ENCODE measurements at regions not wholly inside any gene's neighbourhood (a gene's known extent, or its start where the extent isn't known, plus 50 kb on each side); places are given as distances from the start of the nearest gene placed in this dataset.

- TF ChIP-seq NFIC (IDR thresholded peaks at IDR 0.05; ENCODE audit: low read depth, low read length) (no peak), ZBTB33 (IDR thresholded peaks at IDR 0.05) (no peak)
These were observed 125.9 kb upstream of the ESRRG start (continued) for GRCh38 chr1:216849146-216849545.

DNA sequence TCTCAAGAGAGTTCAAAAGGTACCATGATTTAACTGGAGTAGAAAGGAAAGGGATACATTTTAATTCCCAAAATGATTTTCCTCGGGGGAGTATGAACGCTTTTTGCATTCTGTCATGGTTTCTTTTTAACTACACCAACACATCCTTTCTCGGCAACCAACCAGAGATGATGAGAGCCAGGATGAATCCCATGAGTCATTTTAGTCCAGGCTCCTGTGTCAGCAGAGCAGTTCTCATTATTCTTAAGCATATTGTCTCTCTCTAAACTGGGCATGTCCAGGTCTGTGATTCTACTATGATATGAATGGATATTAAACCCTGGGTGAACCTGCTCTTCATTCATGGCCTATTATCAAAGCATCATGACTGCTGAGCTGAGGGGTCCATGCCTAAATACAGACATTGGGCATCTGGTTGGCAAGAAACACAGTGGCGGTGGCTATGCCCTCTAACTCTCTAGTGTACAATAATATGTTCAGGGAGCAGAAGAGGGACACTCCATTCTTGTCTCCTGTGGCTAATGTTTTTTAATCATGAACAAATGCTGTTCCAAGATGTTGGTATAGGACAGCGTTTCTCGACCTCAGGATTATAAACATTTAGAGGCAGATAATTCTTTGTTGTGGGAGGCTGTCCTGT is 124.3 kb upstream of the ESRRG start:
- Histone ChIP-seq H3K36me3 (ENCODE audit: control insufficient read depth in 2 of 2, insufficient read depth in 2 of 2, low read length in 1 of 2) (no peaks in the 10 kb centered on the region), H3K27me3 (replicated peaks in 1 of 2; ENCODE audit: control insufficient read depth in 2 of 2, insufficient read depth in 2 of 2, low read length in 1 of 2) (no peaks in the 10 kb centered on the region), H3K4me2 (ENCODE audit: control insufficient read depth, insufficient read depth) (no peak overlapping the region), H4K20me1 (ENCODE audit: control insufficient read depth, insufficient read depth) (no peaks in the 10 kb centered on the region), H3K9me3 (replicated peaks; ENCODE audit: control insufficient read depth, insufficient read depth, low read length) (no peaks in the 10 kb centered on the region), H2AFZ (ENCODE audit: control insufficient read depth, low read depth, low read length) (no peak overlapping the region), H3K4me1 (ENCODE audit: control insufficient read depth, insufficient read depth, low read length) (no peaks in the 10 kb centered on the region), H3K79me2 (ENCODE audit: control insufficient read depth, insufficient read depth, low read length) (no peaks in the 10 kb centered on the region), H3K9ac (ENCODE audit: control insufficient read depth, insufficient read depth, low read length) (no peak overlapping the region), H3K27ac (ENCODE audit: control insufficient read depth, insufficient read depth) (no peak overlapping the region), H3K4me3 (no peak overlapping the region)
- 6% methylated on average over 6 of the region's 6 CpGs for WGBS (ENCODE audit: insufficient coverage, insufficient replicate concordance, low lambda C conversion rate, missing lambda C conversion rate)
- DNase-seq (ENCODE audit: low read depth, low spot score) (no peak), ATAC-seq (no peak), FAIRE-seq (no peak)
- no TSS peak for BruUV-seq (replicated peaks)
- RAD21 ChIA-PET (ENCODE audit: unreplicated experiment): no interaction called here
- SMC1A ChIA-PET (ENCODE audit: uncharacterized antibody, unreplicated experiment): no interaction called here
- intact Hi-C loops (cut with micrococcal nuclease; ENCODE audit: unreplicated experiment): no loop called here
- CTCF ChIA-PET: no interaction called here
- POLR2A ChIA-PET: no interaction called here
- in situ Hi-C loops (cut with MboI): no loop called here
- no peak for TF ChIP-seq POU2F2 (IDR thresholded peaks at IDR 0.05; ENCODE audit: borderline replicate concordance, low read depth, low read length)
- no peak for TF ChIP-seq IRF4 (IDR thresholded peaks at IDR 0.05; ENCODE audit: low read depth, low read length)
- TF ChIP-seq DPF2 (IDR thresholded peaks at IDR 0.05): no peak
- TF ChIP-seq, protein P1, sequence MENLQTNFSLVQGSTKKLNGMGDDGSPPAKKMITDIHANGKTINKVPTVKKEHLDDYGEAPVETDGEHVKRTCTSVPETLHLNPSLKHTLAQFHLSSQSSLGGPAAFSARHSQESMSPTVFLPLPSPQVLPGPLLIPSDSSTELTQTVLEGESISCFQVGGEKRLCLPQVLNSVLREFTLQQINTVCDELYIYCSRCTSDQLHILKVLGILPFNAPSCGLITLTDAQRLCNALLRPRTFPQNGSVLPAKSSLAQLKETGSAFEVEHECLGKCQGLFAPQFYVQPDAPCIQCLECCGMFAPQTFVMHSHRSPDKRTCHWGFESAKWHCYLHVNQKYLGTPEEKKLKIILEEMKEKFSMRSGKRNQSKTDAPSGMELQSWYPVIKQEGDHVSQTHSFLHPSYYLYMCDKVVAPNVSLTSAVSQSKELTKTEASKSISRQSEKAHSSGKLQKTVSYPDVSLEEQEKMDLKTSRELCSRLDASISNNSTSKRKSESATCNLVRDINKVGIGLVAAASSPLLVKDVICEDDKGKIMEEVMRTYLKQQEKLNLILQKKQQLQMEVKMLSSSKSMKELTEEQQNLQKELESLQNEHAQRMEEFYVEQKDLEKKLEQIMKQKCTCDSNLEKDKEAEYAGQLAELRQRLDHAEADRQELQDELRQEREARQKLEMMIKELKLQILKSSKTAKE (IDR thresholded peaks at IDR 0.05; ENCODE audit: low read depth, poor library complexity, severe bottlenecking): no peak
- no peak for TF ChIP-seq ASH2L (IDR thresholded peaks at IDR 0.05; ENCODE audit: borderline replicate concordance, low read depth)
- TF ChIP-seq PML (IDR thresholded peaks at IDR 0.05; ENCODE audit: low read length): no peak
- no peak for TF ChIP-seq KAT2A (conservative IDR thresholded peaks at IDR 0.05; ENCODE audit: control insufficient read depth, low read depth, low read length)
- no peak for TF ChIP-seq ESRRA (IDR thresholded peaks at IDR 0.05; ENCODE audit: low read length)
- TF ChIP-seq WRNIP1 (IDR thresholded peaks at IDR 0.05; ENCODE audit: borderline replicate concordance, low read depth, low read length): no peak
- no peak for TF ChIP-seq MEF2A (IDR thresholded peaks at IDR 0.05; ENCODE audit: insufficient read depth, low read depth, low read length)
- TF ChIP-seq, protein P2, sequence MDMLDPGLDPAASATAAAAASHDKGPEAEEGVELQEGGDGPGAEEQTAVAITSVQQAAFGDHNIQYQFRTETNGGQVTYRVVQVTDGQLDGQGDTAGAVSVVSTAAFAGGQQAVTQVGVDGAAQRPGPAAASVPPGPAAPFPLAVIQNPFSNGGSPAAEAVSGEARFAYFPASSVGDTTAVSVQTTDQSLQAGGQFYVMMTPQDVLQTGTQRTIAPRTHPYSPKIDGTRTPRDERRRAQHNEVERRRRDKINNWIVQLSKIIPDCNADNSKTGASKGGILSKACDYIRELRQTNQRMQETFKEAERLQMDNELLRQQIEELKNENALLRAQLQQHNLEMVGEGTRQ (IDR thresholded peaks at IDR 0.05; ENCODE audit: borderline replicate concordance, low read depth, low read length): no peak
- TF ChIP-seq HSF1 (IDR thresholded peaks at IDR 0.05; ENCODE audit: low read depth, low read length): no peak
- no peak for TF ChIP-seq SRF (IDR thresholded peaks at IDR 0.05; ENCODE audit: low read depth in 2 of 2, low read length in 2 of 2)

Data from GM12878 (cell line).